HG02970 (cell line): ENCODE measurements at regions not wholly inside any gene's neighbourhood (a gene's known extent, or its start where the extent isn't known, plus 50 kb on each side); places are given as distances from the start of the nearest gene placed in this dataset.
"Not testable (repeated sequence)": the region's sequence is repeated elsewhere in the genome, so short reads cannot be mapped to it uniquely, and the experiment has no call there.

Source experiments
- ATAC-seq: cut with Tn5 transposase; IDR thresholded peaks from one replicate; pipeline ENCODE4 v1.9.1; 2021; ENCODE audit warnings: mild to moderate bottlenecking, moderate library complexity, moderate number of reproducible peaks; ENCODE audit not compliant: unreplicated experiment, low FRiP score

GRCh38 chrX:86887341-86887740 is 630.3 kb upstream of the KLHL4 start:
- no peak for ATAC-seq

- ATAC-seq, result no peak
These were observed 607.6 kb upstream of the KLHL4 start for GRCh38 chrX:86910027-86910426.

DNA sequence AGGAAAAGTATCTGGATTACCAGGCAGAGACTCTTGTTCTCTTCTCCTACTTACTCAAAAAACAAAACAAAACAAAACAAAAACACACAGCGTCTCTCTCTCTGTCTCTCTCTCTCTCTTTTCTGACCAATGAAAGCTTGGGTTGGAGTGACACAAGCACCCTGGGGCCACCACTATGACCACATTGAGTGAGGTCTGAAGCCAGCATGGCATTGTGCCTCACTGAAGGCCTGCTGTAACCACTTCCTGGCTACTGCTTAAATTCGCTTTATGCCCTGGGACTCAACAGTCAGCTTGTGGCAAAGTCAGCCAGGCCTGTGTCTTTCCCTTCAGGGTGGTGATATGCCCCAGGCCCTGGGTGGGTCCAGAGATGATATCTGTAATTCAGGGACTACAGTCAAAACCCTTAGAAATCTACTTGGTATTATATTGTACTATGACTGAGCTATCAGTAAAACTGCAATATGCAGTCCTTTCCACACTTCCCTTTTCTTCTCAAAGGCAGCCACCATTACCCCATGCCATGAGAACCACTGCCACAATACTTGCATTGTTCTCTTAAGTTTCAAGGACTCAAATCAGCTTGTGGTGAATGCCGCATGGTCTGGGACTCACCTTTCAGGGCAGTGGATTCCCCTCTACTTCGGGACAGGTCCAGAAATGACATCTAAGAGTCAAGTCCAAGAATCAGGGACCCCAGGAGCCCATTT is 606.8 kb upstream of the KLHL4 start:
- ATAC-seq, result no peak

- ATAC-seq, result no peak
These were observed 603.0 kb upstream of the KLHL4 start for GRCh38 chrX:86914569-86914968.

GRCh38 chrX:86917959-86918358 is 599.6 kb upstream of the KLHL4 start:
- ATAC-seq, result no peak

GRCh38 chrX:86930419-86930818 is 587.2 kb upstream of the KLHL4 start:
- ATAC-seq, result no peak

DNA sequence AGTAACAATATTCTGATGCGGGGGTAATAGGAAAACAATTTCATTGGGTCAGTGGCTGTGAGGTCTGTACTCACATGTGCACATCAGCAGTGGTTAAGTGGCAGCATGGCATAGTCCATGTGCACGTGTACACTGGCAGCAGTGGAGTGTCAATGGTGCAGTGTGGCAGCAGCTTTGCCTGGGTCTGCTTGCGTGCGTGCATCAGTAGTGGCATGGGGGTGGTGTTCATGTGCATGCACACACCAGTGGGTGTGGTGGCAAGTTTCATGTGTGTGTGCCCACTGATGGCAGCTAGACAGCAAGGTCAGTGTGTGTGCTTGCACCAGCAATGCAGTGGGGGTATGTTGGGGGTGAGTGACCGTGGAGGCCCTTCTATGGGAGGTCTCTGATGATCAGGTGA is 581.6 kb upstream of the KLHL4 start:
- no peak for ATAC-seq

- peak; percentile 78 for ATAC-seq
These were observed 571.0 kb upstream of the KLHL4 start for GRCh38 chrX:86946569-86946968.

DNA sequence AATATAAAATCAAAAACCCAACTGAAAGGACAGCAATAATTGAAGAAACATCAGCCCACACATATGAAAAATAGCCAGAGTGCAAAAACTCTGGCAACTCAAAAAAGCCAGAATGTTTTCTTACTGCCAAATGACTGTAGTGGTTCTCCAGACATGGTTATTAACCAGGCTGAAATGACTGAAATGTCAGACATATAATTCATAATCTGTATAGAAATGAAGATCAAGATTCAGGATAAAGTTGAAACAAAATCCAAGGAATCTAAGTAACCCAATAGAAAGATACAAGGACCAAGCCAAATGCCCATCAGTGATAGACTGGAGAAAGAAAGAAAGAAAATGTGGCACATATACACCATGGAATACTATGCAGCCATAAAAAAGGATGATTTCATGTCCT is 553.3 kb upstream of the KLHL4 start:
- ATAC-seq, result no peak

GRCh38 chrX:86981326-86981879 is 536.2 kb upstream of the KLHL4 start:
- no peak for ATAC-seq

GRCh38 chrX:86987351-86987750 is 530.3 kb upstream of the KLHL4 start:
- not testable (repeated sequence) for ATAC-seq

- no peak for ATAC-seq
These were observed 514.6 kb upstream of the KLHL4 start for GRCh38 chrX:87003031-87003430.

DNA sequence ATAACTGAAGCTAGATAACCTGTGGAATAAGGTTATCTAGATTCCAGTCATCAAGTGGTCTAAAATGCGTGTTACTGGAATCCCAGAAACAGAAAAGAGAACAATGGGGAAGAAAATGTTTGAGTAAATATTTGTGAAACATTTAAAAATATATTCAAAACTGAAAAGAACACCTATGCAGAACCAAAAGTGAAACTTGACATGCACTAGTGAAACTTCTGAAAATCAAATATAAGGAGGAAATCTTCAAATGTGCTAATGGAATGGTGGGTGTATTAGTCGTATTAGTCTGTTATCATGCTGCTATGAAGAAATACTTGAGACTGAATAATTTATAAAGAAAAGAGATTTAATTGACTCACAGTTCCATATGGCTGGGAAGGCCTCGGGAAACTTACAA is 512.4 kb upstream of the KLHL4 start:
- ATAC-seq, result no peak

DNA sequence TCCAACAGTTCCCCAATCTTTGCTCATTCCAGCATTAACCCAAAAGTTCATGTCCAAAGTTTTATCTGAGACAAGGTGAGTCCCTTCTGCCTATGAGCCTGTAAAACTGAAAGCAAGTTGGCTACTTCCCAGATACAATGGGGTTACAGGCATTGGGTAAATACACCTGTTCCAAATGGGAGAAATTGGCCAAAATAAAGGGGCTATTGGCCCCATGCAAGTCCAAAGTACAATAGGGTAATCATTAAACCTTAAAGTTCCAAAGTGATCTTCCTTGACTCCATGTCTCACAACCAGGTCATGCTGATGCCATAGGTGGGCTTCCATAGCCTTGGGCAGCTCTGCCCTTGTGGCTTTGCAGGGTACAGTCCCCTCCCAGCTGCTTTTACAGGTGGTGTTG is 511.7 kb upstream of the KLHL4 start:
- ATAC-seq, result no peak

DNA sequence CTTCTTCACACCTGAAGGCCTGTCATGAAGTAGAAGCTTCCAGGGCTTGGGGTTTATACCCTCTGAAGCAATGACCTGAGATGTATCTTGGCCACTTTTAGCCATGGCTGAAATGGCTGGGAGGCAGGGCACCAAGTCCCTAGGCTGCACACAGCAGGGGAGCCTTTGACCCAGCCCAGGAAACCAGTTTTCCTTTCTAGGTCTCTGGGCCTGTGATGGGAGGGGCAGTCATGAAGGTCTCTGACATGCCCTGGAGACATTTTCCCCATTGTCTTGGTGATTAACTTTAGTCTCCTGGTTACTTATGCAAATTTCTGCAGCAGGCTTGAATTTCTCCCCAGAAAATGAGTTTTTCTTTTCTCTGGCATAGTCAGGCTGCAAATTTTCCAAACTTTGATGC is 511.0 kb upstream of the KLHL4 start:
- no peak for ATAC-seq

DNA sequence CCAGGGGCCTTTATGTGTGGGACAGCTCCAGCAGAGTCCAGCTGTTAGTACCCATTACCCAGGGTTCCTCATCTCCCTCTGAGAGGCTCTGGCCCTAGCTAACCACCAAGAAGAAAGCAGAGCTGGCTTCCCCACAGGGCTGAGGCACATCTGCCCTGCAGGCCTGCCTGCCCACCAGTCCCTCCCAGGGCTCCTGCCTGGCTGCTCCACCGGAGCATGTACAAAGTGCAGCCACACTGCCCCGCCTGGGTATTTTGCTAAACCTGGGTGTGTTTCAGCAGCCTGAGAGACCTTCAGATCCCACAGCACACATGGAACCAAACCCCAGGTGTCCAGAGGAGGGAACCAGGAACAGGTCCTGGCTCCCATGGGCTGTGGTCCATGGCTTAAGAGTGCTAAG is 500.4 kb upstream of the KLHL4 start:
- ATAC-seq, result no peak

DNA sequence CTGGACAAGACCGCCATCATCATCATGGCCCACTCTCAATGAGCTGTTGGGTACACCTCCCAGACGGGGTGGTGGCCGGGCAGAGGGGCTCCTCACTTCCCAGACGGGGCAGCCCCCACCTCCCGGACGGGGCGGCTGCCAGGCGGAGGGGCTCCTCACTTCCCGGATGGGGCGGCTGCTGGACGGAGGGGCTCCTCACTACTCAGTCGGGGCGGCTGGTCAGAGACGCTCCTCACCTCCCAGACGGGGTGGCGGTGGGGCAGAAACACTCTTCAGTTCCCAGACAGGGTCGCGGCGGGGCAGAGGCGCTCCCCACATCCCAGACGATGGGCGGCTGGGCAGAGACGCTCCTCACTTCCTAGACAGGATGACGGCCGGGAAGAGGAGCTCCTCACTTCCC is 484.5 kb upstream of the KLHL4 start:
- not testable (repeated sequence) for ATAC-seq

- no peak for ATAC-seq
These were observed 472.2 kb upstream of the KLHL4 start for GRCh38 chrX:87045352-87045751.

DNA sequence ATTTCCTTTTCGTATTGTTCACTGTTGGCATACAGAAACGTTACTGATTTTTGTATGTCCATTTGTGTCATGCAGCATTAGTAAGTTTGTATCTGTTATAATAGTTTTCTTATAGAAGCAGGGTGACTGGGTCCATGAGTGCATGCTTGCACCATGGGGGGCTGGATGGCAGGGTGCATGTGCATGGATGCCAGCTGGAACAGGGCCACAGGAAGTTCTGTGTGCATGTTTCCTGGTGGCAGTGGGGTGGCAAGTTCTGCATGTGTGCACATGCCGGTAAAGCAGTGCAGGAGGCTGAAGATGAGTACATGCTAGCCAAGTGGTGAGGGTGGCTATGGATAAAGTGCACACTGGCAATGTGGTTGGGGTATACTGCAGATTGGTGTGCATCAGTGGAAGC is 468.0 kb upstream of the KLHL4 start:
- ATAC-seq, result no peak

DNA sequence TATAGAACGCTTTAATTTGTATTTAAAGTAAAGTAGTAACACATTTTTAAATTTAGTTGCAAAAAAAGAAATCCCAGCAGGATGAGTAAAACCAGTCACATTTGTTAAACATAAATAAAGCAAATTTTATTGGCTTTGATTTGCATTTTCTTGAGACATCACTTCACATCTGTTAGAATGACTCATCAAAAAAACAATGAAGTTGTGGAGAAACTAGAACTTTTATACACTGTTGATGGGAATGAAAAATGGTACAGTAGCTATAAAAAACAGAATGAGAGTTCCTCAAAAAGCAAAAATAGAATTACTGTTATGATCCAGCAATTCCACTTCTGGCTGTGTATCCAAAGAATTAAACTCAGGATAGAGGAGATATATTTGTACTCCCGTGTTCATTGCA is 454.0 kb upstream of the KLHL4 start:
- no peak for ATAC-seq

DNA sequence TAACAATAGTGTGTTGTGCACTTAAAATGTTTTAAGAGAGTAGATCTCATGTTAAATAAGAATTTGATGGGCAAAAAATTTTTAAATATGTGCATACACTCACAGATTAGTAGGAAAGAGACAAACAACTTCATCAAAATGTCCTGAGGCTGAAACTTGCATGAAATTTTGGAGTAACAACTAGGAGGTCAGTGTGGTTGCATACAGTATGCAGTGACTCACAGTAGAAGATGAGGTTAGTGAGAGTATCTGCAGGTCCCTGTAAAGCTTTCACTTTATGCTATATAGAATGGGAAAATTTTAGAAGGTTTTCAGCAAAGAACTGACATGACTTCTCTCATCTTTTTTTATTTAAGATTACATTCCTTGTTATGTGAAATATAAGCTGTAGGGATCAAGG is 453.1 kb upstream of the KLHL4 start:
- no peak for ATAC-seq

GRCh38 chrX:87067795-87068369 is 449.7 kb upstream of the KLHL4 start:
- no peak for ATAC-seq
